ENCODE measurements at regions not wholly inside any gene's neighbourhood (a gene's known extent, or its start where the extent isn't known, plus 50 kb on each side); places are given as distances from the start of the nearest gene placed in this dataset.
"Not testable (repeated sequence)": the region's sequence is repeated elsewhere in the genome, so short reads cannot be mapped to it uniquely, and the experiment has no call there.

DNA sequence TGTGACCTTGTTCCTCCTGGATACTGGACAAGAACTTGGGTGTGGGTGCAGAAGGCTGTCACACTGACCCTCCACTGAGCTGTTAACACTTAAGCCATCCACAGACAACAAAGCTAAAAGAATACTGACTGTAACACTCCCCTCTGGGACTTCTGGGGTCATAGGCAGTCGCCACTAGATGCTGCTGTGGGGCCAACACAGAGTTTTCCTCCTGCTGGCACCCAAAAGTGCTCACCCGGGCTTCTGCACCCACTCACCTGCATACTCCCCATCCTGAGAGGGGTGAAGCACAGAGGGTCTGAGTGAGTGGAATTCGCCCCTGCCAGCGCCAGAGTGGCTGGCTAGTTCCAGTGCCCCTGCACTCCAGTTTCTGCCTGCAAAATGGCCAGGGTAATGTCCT, 422.4 kb upstream of the LMO3 start:
- ATAC-seq = no peak
- TF ChIP-seq GLIS3 (CRISPR knock-in tag; IDR thresholded peaks at IDR 0.05) = no peak
- TF ChIP-seq ZNF8 (CRISPR knock-in tag; IDR thresholded peaks at IDR 0.05) = no peak
- TF ChIP-seq OSR1 (CRISPR knock-in tag; IDR thresholded peaks at IDR 0.05) = no peak
- TF ChIP-seq, protein P1, sequence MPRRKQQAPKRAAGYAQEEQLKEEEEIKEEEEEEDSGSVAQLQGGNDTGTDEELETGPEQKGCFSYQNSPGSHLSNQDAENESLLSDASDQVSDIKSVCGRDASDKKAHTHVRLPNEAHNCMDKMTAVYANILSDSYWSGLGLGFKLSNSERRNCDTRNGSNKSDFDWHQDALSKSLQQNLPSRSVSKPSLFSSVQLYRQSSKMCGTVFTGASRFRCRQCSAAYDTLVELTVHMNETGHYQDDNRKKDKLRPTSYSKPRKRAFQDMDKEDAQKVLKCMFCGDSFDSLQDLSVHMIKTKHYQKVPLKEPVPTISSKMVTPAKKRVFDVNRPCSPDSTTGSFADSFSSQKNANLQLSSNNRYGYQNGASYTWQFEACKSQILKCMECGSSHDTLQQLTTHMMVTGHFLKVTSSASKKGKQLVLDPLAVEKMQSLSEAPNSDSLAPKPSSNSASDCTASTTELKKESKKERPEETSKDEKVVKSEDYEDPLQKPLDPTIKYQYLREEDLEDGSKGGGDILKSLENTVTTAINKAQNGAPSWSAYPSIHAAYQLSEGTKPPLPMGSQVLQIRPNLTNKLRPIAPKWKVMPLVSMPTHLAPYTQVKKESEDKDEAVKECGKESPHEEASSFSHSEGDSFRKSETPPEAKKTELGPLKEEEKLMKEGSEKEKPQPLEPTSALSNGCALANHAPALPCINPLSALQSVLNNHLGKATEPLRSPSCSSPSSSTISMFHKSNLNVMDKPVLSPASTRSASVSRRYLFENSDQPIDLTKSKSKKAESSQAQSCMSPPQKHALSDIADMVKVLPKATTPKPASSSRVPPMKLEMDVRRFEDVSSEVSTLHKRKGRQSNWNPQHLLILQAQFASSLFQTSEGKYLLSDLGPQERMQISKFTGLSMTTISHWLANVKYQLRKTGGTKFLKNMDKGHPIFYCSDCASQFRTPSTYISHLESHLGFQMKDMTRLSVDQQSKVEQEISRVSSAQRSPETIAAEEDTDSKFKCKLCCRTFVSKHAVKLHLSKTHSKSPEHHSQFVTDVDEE (CRISPR knock-in tag; IDR thresholded peaks at IDR 0.05) = no peak
- TF ChIP-seq ZFP3 (CRISPR knock-in tag; IDR thresholded peaks at IDR 0.05) = no peak
- no peak for TF ChIP-seq ISL1 (CRISPR knock-in tag; IDR thresholded peaks at IDR 0.05)
- no peak for TF ChIP-seq ARNTL (CRISPR knock-in tag; IDR thresholded peaks at IDR 0.05; ENCODE audit: borderline replicate concordance, low read depth)
- no peak for TF ChIP-seq PPARA (CRISPR knock-in tag; IDR thresholded peaks at IDR 0.05; ENCODE audit: borderline replicate concordance)
- TF ChIP-seq BACH2 (CRISPR knock-in tag; IDR thresholded peaks at IDR 0.05; ENCODE audit: borderline replicate concordance) = no peak

DNA sequence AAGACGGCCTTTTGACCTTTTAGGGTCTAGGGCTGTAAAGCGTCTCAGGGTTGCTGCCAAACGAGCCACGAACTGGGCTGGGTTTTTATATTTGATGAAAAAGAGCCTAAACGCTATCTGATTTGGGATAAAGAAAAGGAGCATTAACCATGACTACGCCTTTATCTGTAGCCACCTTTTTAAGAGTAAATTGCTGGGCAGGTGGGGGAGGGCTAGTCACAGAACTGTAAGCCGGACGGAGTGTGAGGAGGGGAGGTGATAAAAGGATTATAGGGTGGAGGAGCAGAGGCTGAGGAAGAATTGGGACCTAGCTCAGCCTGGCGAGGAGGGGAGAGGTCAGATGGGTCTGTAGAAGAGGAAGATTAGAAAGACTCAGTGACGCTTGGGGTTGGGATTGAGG, 419.5 kb upstream of the LMO3 start:
- ATAC-seq = not testable (repeated sequence)

DNA sequence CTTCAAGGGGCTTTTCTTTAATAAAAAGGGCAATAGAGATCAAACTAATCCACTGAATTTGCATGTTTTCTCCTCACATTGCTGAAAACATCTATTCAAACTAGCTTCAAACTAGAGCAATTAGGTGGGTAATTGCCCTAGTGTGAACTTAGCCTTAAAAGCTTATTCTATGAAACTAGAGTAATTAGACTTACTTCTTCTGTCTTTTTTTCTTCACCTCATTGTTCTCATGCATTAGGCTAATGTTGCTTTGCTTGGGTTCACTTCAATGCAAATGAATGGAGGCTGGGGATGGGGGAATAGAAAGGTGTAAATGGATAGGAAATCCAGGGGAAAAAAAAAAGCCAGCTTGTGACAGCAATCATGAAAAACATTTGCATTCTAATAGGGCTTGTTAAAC, 414.8 kb upstream of the LMO3 start:
- ATAC-seq = no peak
- TF ChIP-seq ZNF8 (CRISPR knock-in tag; IDR thresholded peaks at IDR 0.05) = no peak
- TF ChIP-seq, protein P2, sequence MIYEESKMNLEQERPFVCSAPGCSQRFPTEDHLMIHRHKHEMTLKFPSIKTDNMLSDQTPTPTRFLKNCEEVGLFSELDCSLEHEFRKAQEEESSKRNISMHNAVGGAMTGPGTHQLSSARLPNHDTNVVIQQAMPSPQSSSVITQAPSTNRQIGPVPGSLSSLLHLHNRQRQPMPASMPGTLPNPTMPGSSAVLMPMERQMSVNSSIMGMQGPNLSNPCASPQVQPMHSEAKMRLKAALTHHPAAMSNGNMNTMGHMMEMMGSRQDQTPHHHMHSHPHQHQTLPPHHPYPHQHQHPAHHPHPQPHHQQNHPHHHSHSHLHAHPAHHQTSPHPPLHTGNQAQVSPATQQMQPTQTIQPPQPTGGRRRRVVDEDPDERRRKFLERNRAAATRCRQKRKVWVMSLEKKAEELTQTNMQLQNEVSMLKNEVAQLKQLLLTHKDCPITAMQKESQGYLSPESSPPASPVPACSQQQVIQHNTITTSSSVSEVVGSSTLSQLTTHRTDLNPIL (CRISPR knock-in tag; IDR thresholded peaks at IDR 0.05; ENCODE audit: low read depth) = no peak
- TF ChIP-seq, protein P3, sequence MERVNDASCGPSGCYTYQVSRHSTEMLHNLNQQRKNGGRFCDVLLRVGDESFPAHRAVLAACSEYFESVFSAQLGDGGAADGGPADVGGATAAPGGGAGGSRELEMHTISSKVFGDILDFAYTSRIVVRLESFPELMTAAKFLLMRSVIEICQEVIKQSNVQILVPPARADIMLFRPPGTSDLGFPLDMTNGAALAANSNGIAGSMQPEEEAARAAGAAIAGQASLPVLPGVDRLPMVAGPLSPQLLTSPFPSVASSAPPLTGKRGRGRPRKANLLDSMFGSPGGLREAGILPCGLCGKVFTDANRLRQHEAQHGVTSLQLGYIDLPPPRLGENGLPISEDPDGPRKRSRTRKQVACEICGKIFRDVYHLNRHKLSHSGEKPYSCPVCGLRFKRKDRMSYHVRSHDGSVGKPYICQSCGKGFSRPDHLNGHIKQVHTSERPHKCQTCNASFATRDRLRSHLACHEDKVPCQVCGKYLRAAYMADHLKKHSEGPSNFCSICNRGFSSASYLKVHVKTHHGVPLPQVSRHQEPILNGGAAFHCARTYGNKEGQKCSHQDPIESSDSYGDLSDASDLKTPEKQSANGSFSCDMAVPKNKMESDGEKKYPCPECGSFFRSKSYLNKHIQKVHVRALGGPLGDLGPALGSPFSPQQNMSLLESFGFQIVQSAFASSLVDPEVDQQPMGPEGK (CRISPR knock-in tag; IDR thresholded peaks at IDR 0.05; ENCODE audit: borderline replicate concordance) = no peak
- no peak for TF ChIP-seq BACH2 (CRISPR knock-in tag; IDR thresholded peaks at IDR 0.05; ENCODE audit: borderline replicate concordance)
- TF ChIP-seq ZNF565 (CRISPR knock-in tag; conservative IDR thresholded peaks at IDR 0.05; ENCODE audit: low read depth) = no peak
- TF ChIP-seq RARB (CRISPR knock-in tag; IDR thresholded peaks at IDR 0.05) = no peak
- TF ChIP-seq PPARA (CRISPR knock-in tag; IDR thresholded peaks at IDR 0.05; ENCODE audit: borderline replicate concordance) = no peak

DNA sequence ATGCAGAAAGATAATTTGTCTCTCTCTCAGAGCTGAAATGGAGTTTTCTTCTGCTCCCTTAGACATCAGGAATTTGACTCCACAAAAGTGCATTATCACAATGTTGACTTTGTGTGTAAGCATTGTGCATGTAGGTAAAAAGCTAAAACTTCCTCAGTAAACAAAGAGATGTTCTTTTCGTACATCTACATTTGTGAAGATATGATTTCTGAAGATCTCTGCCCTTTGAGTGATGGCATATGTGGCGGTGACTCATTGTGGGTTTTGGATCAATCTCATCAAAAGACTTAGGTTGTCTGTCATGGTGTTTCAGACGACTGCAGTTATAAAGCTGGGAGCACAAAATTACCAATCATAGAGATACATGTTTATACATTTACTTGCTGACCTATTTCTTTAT, 411.4 kb upstream of the LMO3 start:
- no peak for ATAC-seq
- TF ChIP-seq ARNTL (CRISPR knock-in tag; IDR thresholded peaks at IDR 0.05; ENCODE audit: borderline replicate concordance, low read depth) = no peak
- TF ChIP-seq BACH2 (CRISPR knock-in tag; IDR thresholded peaks at IDR 0.05; ENCODE audit: borderline replicate concordance) = no peak
- no peak for TF ChIP-seq TOX (CRISPR knock-in tag; IDR thresholded peaks at IDR 0.05; ENCODE audit: borderline replicate concordance)
- no peak for TF ChIP-seq GLIS3 (CRISPR knock-in tag; IDR thresholded peaks at IDR 0.05)
- TF ChIP-seq ZC3H10 (CRISPR knock-in tag; IDR thresholded peaks at IDR 0.05) = no peak
- TF ChIP-seq, protein P2 (CRISPR knock-in tag; IDR thresholded peaks at IDR 0.05; ENCODE audit: low read depth) = no peak
- TF ChIP-seq, protein P4, sequence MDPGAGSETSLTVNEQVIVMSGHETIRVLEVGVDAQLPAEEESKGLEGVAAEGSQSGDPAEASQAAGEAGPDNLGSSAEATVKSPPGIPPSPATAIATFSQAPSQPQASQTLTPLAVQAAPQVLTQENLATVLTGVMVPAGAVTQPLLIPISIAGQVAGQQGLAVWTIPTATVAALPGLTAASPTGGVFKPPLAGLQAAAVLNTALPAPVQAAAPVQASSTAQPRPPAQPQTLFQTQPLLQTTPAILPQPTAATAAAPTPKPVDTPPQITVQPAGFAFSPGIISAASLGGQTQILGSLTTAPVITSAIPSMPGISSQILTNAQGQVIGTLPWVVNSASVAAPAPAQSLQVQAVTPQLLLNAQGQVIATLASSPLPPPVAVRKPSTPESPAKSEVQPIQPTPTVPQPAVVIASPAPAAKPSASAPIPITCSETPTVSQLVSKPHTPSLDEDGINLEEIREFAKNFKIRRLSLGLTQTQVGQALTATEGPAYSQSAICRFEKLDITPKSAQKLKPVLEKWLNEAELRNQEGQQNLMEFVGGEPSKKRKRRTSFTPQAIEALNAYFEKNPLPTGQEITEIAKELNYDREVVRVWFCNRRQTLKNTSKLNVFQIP (CRISPR knock-in tag; IDR thresholded peaks at IDR 0.05; ENCODE audit: borderline replicate concordance, low read depth) = no peak
- no peak for TF ChIP-seq ZFP3 (CRISPR knock-in tag; IDR thresholded peaks at IDR 0.05)
- TF ChIP-seq ISL1 (CRISPR knock-in tag; IDR thresholded peaks at IDR 0.05) = no peak
- TF ChIP-seq CSDC2 (CRISPR knock-in tag; IDR thresholded peaks at IDR 0.05) = no peak
- TF ChIP-seq, protein P1 (CRISPR knock-in tag; IDR thresholded peaks at IDR 0.05) = no peak

All from SK-N-SH treated with all-trans-retinoic acid at 6 μM for 48 hours (cell line).